Endothelial cell of umbilical vein (primary cell): ENCODE measurements at regions not wholly inside any gene's neighbourhood (a gene's known extent, or its start where the extent isn't known, plus 50 kb on each side); places are given as distances from the start of the nearest gene placed in this dataset.

ENCODE experiments used
- BruUV-seq: library from RNA; stranded (reverse); fragments of 400-500 nt; replicated peaks from 2 replicates; lab custom pipeline; 2021; lab: Mats Ljungman, UMichigan
- CTCF ChIA-PET: fragments of 300-600, 350-600 bp; sonication (Branson Sonifier 250); formaldehyde crosslinking; loops from one replicate; lab custom pipeline; 2021; ENCODE audit warnings: antibody characterized with exemption, inconsistent platforms; lab: Charles Lee
- POLR2A ChIA-PET: fragments of 300-600, 350-600 bp; sonication (Branson Sonifier 250); formaldehyde crosslinking; loops from one replicate; lab custom pipeline; 2021; ENCODE audit warnings: antibody characterized with exemption, inconsistent platforms; lab: Charles Lee
- DNase-seq: peaks from one replicate; pipeline ENCODE4 v3.0.0-alpha.2; 2011; ENCODE audit warnings: low read depth, low spot score
- FAIRE-seq: peaks from 2 replicates; lab custom pipeline; 2011; peaks lifted over from hg19 to GRCh38; lab: Jason Lieb, UNC
- H2AFZ ChIP-seq: 2 replicates; pipeline ENCODE4 v1.6.0; 2012; ENCODE audit warnings: low read depth, low read length, control low read depth, inconsistent platforms
- H3K27ac ChIP-seq: 2 replicates; pipeline ENCODE4 v1.5.1; 2011; ENCODE audit warnings: low read depth, mild to moderate bottlenecking, control low read depth, low read length, moderate library complexity; ENCODE audit not compliant: insufficient read depth
- H3K27me3 ChIP-seq, 2 experiments: 2 replicates each; pipeline versions ENCODE4 v1.6.0 to v1.6.1; 2011; ENCODE audit warnings: low read length in 2 of 2, mixed read lengths in 1 of 2; ENCODE audit not compliant: control insufficient read depth in 2 of 2, insufficient read depth in 2 of 2
- H3K36me3 ChIP-seq, 2 experiments: 2 replicates in 1 of 2; 3 replicates in 1 of 2; pipeline ENCODE4 v1.5.1; 2011; ENCODE audit warnings: low read length in 2 of 2, mild to moderate bottlenecking in 1 of 2, moderate library complexity in 1 of 2; ENCODE audit not compliant: control insufficient read depth in 2 of 2, insufficient read depth in 2 of 2; ENCODE audit errors: extremely low read depth in 1 of 2
- H3K4me1 ChIP-seq: 3 replicates; pipeline ENCODE4 v1.5.1; 2011; ENCODE audit warnings: mild to moderate bottlenecking, low read length; ENCODE audit not compliant: control insufficient read depth, insufficient read depth; ENCODE audit errors: extremely low read depth
- H3K4me2 ChIP-seq: 2 replicates; pipeline ENCODE4 v1.6.1; 2011; ENCODE audit warnings: low read length, control low read depth, mixed read lengths; ENCODE audit not compliant: insufficient read depth
- H3K4me3 ChIP-seq, 3 experiments: fragments of 200-600 bp in 1 of 3; sonication (generic), shearing (Covaris generic) in 1 of 3; replicated peaks in 1 of 3; 2 replicates each; pipeline ENCODE4 v1.5.1; 2011 to 2016; ENCODE audit warnings: control low read depth in 3 of 3, low read length in 3 of 3, mild to moderate bottlenecking in 2 of 3, inconsistent platforms in 1 of 3, low read depth in 1 of 3, moderate library complexity in 1 of 3; ENCODE audit not compliant: insufficient read depth in 1 of 3
- H3K79me2 ChIP-seq: 2 replicates; pipeline ENCODE4 v1.6.0; 2012; ENCODE audit warnings: low read length, inconsistent platforms; ENCODE audit not compliant: control insufficient read depth, insufficient read depth
- H3K9ac ChIP-seq: replicated peaks from 2 replicates; pipeline ENCODE3; 2011; ENCODE audit warnings: low read length, control low read depth; ENCODE audit not compliant: insufficient read depth; ENCODE audit errors: extremely low read depth
- H3K9me1 ChIP-seq: replicated peaks from 3 replicates; pipeline ENCODE4 v1.6.0; 2011; ENCODE audit warnings: mild to moderate bottlenecking, low read length; ENCODE audit not compliant: control insufficient read depth, insufficient read depth; ENCODE audit errors: extremely low read depth
- H3K9me3 ChIP-seq: replicated peaks from 2 replicates; pipeline ENCODE4 v1.5.1; 2012; ENCODE audit warnings: low read length, inconsistent platforms; ENCODE audit not compliant: control insufficient read depth, insufficient read depth
- H4K20me1 ChIP-seq: replicated peaks from 2 replicates; pipeline ENCODE3; 2011; ENCODE audit warnings: mild to moderate bottlenecking, low read length; ENCODE audit not compliant: control insufficient read depth, insufficient read depth; ENCODE audit errors: extremely low read depth
- CTCF ChIP-seq, 2 donors: IDR thresholded peaks; 1 replicate in 1 of 2; 2 replicates in 1 of 2; pipeline ENCODE4 v1.5.1; 2011; ENCODE audit warnings: low read length in 2 of 2, mild to moderate bottlenecking in 2 of 2, moderate library complexity in 2 of 2, control low read depth in 1 of 2, inconsistent platforms in 1 of 2, low read depth in 1 of 2; ENCODE audit not compliant: insufficient read depth in 1 of 2; ENCODE audit errors: extremely low read depth in 1 of 2
- EZH2 ChIP-seq: IDR thresholded peaks from 2 replicates; pipeline ENCODE4 v1.6.1; 2012; ENCODE audit warnings: borderline replicate concordance, low read depth, mild to moderate bottlenecking, moderate library complexity, low read length, inconsistent platforms; ENCODE audit not compliant: severe bottlenecking
- FOS ChIP-seq: IDR thresholded peaks from 2 replicates; pipeline ENCODE4 v1.6.1; 2011; ENCODE audit warnings: mild to moderate bottlenecking, low read length, moderate library complexity, borderline replicate concordance; ENCODE audit not compliant: insufficient read depth
- GATA2 ChIP-seq: IDR thresholded peaks from 2 replicates; pipeline ENCODE4 v1.7.0; 2011; ENCODE audit warnings: low read depth, mild to moderate bottlenecking, moderate library complexity, mixed read lengths, low read length; ENCODE audit not compliant: insufficient read length, insufficient read depth
- JUN ChIP-seq: IDR thresholded peaks from 2 replicates; pipeline ENCODE4 v1.6.1; 2011; ENCODE audit warnings: borderline replicate concordance, low read depth; ENCODE audit not compliant: insufficient read length, insufficient read depth
- MYC ChIP-seq: IDR thresholded peaks from one replicate; pipeline ENCODE4 v1.6.1; 2011; ENCODE audit warnings: mild to moderate bottlenecking, low read depth, low read length
- POLR2A ChIP-seq: IDR thresholded peaks from 2 replicates; pipeline ENCODE4 v1.6.1; 2012; ENCODE audit warnings: low read depth, mild to moderate bottlenecking, control low read depth, low read length
- POLR2AphosphoS5 ChIP-seq: IDR thresholded peaks from 2 replicates; pipeline ENCODE4 v1.6.1; 2012; ENCODE audit warnings: low read depth, mild to moderate bottlenecking, control low read depth, low read length, moderate library complexity; ENCODE audit not compliant: insufficient read depth
- dilution Hi-C: fragments of 300-500 bp; cut with MboI; formaldehyde crosslinking; loops from one replicate; pipeline ENCODE4 v1.15.0; 2019; ENCODE audit warnings: low sequenced_read_pairs; ENCODE audit not compliant: extremely low pct_ligation_motif_present
- intact Hi-C: fragments of 100-400 bp; cut with micrococcal nuclease; formaldehyde crosslinking; loops from one replicate; pipeline ENCODE4 v1.10.0; 2022
- TF ChIP-seq, protein P1 (sequence below): IDR thresholded peaks from 2 replicates; pipeline ENCODE4 v1.6.1; 2011; ENCODE audit not compliant: insufficient read depth, insufficient read length

DNA sequence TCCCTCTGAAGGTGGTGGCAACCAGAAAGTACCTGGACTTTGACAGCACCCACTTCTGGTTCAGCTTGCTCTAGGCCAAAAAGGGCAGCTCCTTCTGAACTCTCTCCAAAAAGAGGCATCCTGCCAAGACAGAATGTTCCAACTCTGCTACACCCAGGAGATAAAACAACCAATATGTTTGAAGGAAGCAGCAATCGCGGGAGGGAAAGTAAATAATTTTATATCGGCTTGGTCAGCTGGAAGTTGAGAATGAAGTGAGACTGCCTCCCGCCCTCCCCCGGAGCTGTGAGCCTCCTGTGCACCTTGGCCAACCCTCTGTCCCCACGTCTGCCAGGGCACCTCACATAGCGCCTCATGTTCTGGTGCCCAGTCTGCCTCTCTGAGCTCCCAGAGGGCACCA, 130.3 kb upstream of the ATP1A1 start:
- Histone ChIP-seq H3K79me2 (no peaks in the 10 kb centered on the region), H2AFZ (no peak overlapping the region), H3K4me2 (no peak overlapping the region), H3K27me3 (no peaks in the 10 kb centered on the region), H3K4me1 (no peaks in the 10 kb centered on the region), H3K9ac (no peak overlapping the region), H3K4me3 (no peak overlapping the region), H3K27ac (no peak overlapping the region), H3K36me3 (no peaks in the 10 kb centered on the region), H3K9me3 (no peaks in the 10 kb centered on the region), H3K9me1 (no peaks in the 10 kb centered on the region), H4K20me1 (no peaks in the 10 kb centered on the region)
- no peak for TF ChIP-seq EZH2
- no peak for TF ChIP-seq POLR2A
- TF ChIP-seq GATA2 = no peak
- no peak for TF ChIP-seq FOS
- dilution Hi-C loops (no loop called here), intact Hi-C loops (no loop called here)
- ChIA-PET POLR2A (no interaction called here), CTCF (interaction anchor here (1.8 kb wide), 1 partner anchor 243 kb away, joined by 7 read pairs; no protein-coding TSS in a partner anchor)
- DNase-seq (no peak), FAIRE-seq (no peak)
- BruUV-seq = no TSS peak

DNA sequence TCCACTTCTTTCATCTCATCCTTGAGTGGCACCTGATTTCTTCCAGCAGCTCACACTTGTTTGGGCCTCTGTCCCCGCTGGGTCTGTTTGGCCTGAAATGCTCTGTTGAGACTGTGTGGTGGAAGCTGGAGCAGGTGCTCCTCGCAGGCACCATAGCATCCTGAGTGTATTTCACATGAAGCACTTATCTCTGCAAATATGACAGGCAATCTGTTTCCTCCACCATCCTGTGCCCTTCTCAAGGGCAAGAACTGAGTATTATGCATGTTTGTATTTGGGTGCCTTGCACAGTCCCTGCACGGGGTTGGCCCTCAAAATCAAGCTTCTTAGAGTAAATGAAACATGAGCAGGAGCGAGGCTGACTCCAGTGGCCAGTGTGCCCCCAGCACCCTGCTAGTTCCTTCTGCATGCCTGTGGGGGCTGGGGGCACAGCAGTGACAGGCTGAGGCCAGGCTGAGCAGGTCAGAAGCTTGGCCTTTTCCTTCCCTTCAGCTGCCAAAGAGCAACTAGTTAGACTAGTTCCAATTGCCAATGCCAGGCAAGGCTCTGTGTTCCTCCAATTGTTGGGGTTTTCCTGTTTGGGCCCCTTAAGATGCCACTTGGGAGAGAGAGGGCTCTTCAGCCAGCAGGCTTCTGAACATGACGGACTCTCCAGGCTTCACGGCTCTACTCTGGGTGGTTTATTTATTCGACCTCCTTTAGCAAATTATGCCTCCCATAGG, 129.6 kb upstream of the ATP1A1 start:
- FAIRE-seq = no peak
- H3K27ac ChIP-seq = no peak overlapping the region
- no peak for DNase-seq
- no peak overlapping the region for H3K4me2 ChIP-seq
- no peak overlapping the region for H3K9ac ChIP-seq
- ChIA-PET CTCF (interaction anchor here (1.3 to 1.8 kb wide), 2 partner anchors 104 to 242 kb away, joined by 3 to 7 read pairs; no protein-coding TSS in a partner anchor), POLR2A (no interaction called here)
- H3K27me3 ChIP-seq = no peaks in the 10 kb centered on the region
- H3K4me1 ChIP-seq = no peaks in the 10 kb centered on the region
- no peaks in the 10 kb centered on the region for H3K79me2 ChIP-seq
- dilution Hi-C loops (no loop called here), intact Hi-C loops (no loop called here)
- H2AFZ ChIP-seq = no peak overlapping the region
- TF ChIP-seq MYC = no peak
- no peak for TF ChIP-seq JUN
- TF ChIP-seq EZH2 = no peak
- no peak for TF ChIP-seq POLR2A
- TF ChIP-seq, protein P1, sequence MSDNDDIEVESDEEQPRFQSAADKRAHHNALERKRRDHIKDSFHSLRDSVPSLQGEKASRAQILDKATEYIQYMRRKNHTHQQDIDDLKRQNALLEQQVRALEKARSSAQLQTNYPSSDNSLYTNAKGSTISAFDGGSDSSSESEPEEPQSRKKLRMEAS = no peak
- no peak for TF ChIP-seq CTCF (IDR thresholded peaks at IDR 0.05; ENCODE audit: extremely low read depth in 1 of 2, insufficient read depth in 1 of 2, low read depth in 1 of 2, low read length in 2 of 2)
- no peak for TF ChIP-seq POLR2AphosphoS5
- no peak for TF ChIP-seq FOS
- TF ChIP-seq GATA2 = no peak
- H4K20me1 ChIP-seq = no peaks in the 10 kb centered on the region
- no peaks in the 10 kb centered on the region for H3K9me1 ChIP-seq
- BruUV-seq = no TSS peak
- H3K4me3 ChIP-seq = no peak overlapping the region
- H3K9me3 ChIP-seq = no peaks in the 10 kb centered on the region
- H3K36me3 ChIP-seq = no peaks in the 10 kb centered on the region
